Left renal pelvis (tissue), 4 donors: ENCODE measurements at regions not wholly inside any gene's neighbourhood (a gene's known extent, or its start where the extent isn't known, plus 50 kb on each side); places are given as distances from the start of the nearest gene placed in this dataset.

Source experiments
- DNase-seq, 4 donors: peaks; one replicate each; pipeline ENCODE4 v3.0.0-alpha.2; 2013; ENCODE audit warnings: low read depth in 4 of 4, low spot score in 3 of 4

- DNase-seq, result no peak
Measured at GRCh38 chr1:162924179-162924578, 63.2 kb upstream of the CCDC190 start.

GRCh38 chr1:162922201-162922600 is 61.2 kb upstream of the CCDC190 start:
- no peak for DNase-seq

- no peak for DNase-seq
Measured at GRCh38 chr1:162921311-162921710, 60.3 kb upstream of the CCDC190 start.

DNA sequence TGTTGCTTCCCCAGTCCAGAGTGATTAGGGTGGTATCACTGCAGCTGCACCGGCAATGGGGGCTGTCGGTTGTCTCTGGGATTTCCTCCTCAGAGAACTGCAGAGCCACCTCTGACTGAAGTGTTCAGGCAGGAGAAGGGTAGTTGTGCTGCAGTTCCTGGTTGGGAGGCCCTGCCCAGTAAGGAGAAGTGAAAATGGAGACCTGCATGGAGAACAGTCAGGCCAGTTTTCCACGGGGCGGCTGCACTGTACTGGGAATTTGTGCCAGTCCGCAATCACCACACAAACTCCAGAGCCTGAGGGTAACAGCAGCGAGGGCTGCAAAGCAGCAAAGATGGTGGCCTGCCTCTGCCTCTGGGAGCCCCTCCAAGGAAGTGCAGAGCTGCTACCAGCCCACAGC is 58.1 kb upstream of the CCDC190 start:
- no peak for DNase-seq

DNA sequence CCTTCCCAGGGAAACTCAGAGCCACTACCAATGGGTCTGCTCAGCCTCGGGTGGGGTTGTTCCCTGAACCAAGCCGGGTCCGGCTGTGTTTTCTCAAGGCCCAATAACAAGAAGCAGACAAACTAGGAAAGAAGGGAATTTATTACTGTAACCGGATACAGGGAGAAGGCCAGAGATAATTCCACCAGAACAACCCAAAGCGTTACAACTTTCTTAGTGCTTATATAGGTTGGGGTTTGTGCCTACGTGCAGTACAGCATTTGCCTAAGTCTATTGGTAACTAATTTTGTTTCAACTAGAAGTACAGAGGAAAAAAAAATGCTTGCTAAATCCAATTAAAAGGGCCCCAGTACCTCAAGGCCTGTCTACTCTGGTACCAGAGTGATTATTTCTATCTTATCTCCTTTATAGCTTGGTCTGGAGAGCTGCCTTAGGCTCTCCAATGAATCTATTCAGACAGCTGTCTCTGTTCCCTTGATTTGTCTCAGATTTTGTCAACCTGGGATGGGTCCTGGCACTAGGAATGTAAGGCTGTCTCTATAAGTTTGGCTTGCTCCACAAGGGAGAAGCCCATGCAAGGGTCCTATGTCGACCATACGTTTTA is 57.3 kb upstream of the CCDC190 start:
- DNase-seq, result peak in 1 of 4 donors; percentile 24

- no peak for DNase-seq
Measured at GRCh38 chr1:162916821-162917613, 56.0 kb upstream of the CCDC190 start.

- DNase-seq, result no peak
Measured at GRCh38 chr1:162916407-162916806, 55.4 kb upstream of the CCDC190 start.

GRCh38 chr1:162914601-162915000 is 53.6 kb upstream of the CCDC190 start:
- DNase-seq, result no peak

DNA sequence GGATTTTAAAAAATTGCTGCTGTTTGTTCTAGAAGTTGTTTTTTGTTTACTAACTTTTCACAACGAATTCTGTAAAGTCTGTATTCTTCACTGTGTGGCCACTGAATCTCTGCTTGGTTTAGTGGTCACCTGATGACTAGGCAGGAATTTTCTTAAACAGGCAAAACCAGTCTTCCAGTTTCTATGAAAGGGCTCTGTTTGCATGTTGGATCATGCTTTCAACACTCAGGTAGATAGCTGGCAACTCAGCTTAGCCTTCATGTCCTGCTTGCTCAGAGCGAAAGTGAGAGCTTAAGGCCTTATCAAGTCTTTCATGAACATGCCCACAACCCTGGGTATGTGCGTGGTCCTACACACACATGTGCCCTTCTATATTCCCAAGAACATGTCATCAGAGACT is 52.4 kb upstream of the CCDC190 start:
- DNase-seq, result no peak

- DNase-seq, result no peak
Measured at GRCh38 chr1:162912061-162912667, 51.2 kb upstream of the CCDC190 start.
